Adrenal gland (tissue), 9 donors: ENCODE measurements at regions not wholly inside any gene's neighbourhood (a gene's known extent, or its start where the extent isn't known, plus 50 kb on each side); places are given as distances from the start of the nearest gene placed in this dataset.

ENCODE experiments used
- DNase-seq, 7 donors: peaks; one replicate each; pipeline ENCODE4 v3.0.0-alpha.2; 2019 to 2020
- H3K27ac ChIP-seq, 5 donors: fragments of 200-600 bp; sonication (generic) in 4 of 5; 1 replicate in 3 of 5; 2 replicates in 2 of 5; pipeline versions ENCODE4 v1.5.1 to v1.8.0; 2016 to 2020; ENCODE audit warnings: mild to moderate bottlenecking in 1 of 5
- H3K27me3 ChIP-seq: fragments of 200-600 bp; 2 replicates; pipeline ENCODE4 v1.8.0; 2021
- H3K36me3 ChIP-seq, 2 donors: fragments of 200-600 bp; replicated peaks in 1 of 2; 1 replicate in 1 of 2; 2 replicates in 1 of 2; pipeline versions ENCODE4 v1.5.1 to v1.8.0; 2018 to 2022
- H3K4me1 ChIP-seq, 2 donors: fragments of 200-600 bp; replicated peaks in 1 of 2; 1 replicate in 1 of 2; 2 replicates in 1 of 2; pipeline versions ENCODE4 v1.5.1 to v1.8.0; 2018 to 2021
- H3K4me3 ChIP-seq, 4 donors: fragments of 200-600 bp; sonication (generic) in 3 of 4; one replicate each; pipeline ENCODE4 v1.5.1; 2016 to 2018
- H3K9me3 ChIP-seq, 3 donors: fragments of 200-600 bp; sonication (generic) in 1 of 3; replicated peaks in 1 of 3; 1 replicate in 2 of 3; 2 replicates in 1 of 3; pipeline versions ENCODE4 v1.5.1 to v1.8.0; 2016 to 2021
- POLR2A ChIP-seq, 2 donors: fragments of 450-650 bp; IDR thresholded peaks; one replicate each; pipeline ENCODE4 v1.6.1; 2017; ENCODE audit warnings: antibody characterized with exemption in 2 of 2, mild to moderate bottlenecking in 2 of 2, moderate library complexity in 1 of 2
- WGBS, 4 donors: extraction: QIAGEN DNeasy Blood & Tissue Kit in 2 of 4; methylation state at CpG; one replicate each; pipeline versions ENCODE4 v1.1.5 to v1.1.7; 2013 to 2017; 5-methylcytosine and 5-hydroxymethylcytosine counted together
- intact Hi-C, 2 donors: fragments of 100-400 bp; cut with DNase I; formaldehyde crosslinking; loops; one replicate each; pipeline versions ENCODE4 v1.14.1 to v1.15.0; 2022 to 2023
- TF ChIP-seq, protein P1 (sequence below), 6 experiments: fragments of 450-650 bp in 4 of 6; fragments of 200-600 bp in 2 of 6; sonication (generic) in 1 of 6; IDR thresholded peaks; 1 replicate in 5 of 6; 2 replicates in 1 of 6; pipeline versions ENCODE4 v1.5.1 to v1.8.0; 2016 to 2021; ENCODE audit warnings: antibody characterized with exemption in 6 of 6, mild to moderate bottlenecking in 2 of 6, moderate library complexity in 1 of 6
- donor health status: healthy with polysubstance abuse.
- donor health status: Bipolar disorder and iron deficiency.
- donor health status: DM: yes; HTN: yes; CAD: no.
- donor health status: DM: no; HTN: no; CAD: no.
- donor health status: DM: no; HTN: no; CAD: no.

DNA sequence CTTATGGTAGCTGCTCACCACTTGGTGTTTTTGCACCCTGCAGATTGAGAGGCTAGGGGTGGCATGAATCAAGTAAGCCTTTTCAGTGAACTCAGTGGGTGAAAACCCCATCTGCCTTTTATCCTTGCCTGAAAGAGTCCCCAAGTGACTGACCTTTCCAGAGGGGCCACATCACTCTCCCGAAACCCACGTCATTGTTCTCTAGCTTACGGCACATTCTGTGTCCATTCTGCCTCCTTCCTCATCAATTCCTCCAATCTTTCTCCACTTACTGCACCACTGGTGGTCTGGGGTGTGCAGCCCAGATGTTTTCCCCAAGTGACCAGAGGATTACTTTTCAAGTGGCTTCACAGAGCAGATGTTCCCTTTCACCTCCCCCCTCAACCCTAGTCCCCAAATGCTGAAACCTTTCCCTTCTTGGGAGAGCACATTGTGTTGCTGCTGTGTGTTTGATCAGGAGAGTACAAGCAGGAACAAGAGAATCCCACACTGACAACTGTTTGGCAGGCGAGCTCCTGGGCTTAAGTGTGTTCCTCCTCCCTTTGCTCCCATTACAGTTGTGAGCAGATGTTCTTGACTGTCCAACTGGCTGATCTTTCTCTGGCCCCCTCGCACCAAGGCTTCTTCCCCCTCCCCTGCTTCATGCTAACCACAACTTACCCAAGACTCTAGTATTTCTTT lies 138.0 kb upstream of the IGF1 start:
- 58 to 69% (median 66%) methylated on average over 5 of the region's 5 CpGs for WGBS, 4 donors
- no peaks in the 10 kb centered on the region for H3K36me3 ChIP-seq
- H3K27ac ChIP-seq, result no peak overlapping the region
- intact Hi-C loops, result no loop called here
- TF ChIP-seq, protein P1, sequence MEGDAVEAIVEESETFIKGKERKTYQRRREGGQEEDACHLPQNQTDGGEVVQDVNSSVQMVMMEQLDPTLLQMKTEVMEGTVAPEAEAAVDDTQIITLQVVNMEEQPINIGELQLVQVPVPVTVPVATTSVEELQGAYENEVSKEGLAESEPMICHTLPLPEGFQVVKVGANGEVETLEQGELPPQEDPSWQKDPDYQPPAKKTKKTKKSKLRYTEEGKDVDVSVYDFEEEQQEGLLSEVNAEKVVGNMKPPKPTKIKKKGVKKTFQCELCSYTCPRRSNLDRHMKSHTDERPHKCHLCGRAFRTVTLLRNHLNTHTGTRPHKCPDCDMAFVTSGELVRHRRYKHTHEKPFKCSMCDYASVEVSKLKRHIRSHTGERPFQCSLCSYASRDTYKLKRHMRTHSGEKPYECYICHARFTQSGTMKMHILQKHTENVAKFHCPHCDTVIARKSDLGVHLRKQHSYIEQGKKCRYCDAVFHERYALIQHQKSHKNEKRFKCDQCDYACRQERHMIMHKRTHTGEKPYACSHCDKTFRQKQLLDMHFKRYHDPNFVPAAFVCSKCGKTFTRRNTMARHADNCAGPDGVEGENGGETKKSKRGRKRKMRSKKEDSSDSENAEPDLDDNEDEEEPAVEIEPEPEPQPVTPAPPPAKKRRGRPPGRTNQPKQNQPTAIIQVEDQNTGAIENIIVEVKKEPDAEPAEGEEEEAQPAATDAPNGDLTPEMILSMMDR (IDR thresholded peaks at IDR 0.05), result no peak
- TF ChIP-seq POLR2A (IDR thresholded peaks at IDR 0.05), result no peak
- no peak overlapping the region for H3K4me3 ChIP-seq
- DNase-seq, result no peak
- H3K9me3 ChIP-seq, result no peaks in the 10 kb centered on the region
- no peaks in the 10 kb centered on the region for H3K4me1 ChIP-seq
- no peaks in the 10 kb centered on the region for H3K27me3 ChIP-seq

GRCh38 chr12:102616692-102617091 lies 136.3 kb upstream of the IGF1 start:
- Histone ChIP-seq H3K27ac (no peak overlapping the region), H3K4me1 (no peaks in the 10 kb centered on the region), H3K4me3 (no peak overlapping the region), H3K27me3 (no peaks in the 10 kb centered on the region), H3K36me3 (no peaks in the 10 kb centered on the region), H3K9me3 (no peaks in the 10 kb centered on the region)
- intact Hi-C loops, result no loop called here
- no peak for TF ChIP-seq POLR2A (IDR thresholded peaks at IDR 0.05)
- TF ChIP-seq, protein P1 (IDR thresholded peaks at IDR 0.05), result no peak
- no peak for DNase-seq
- WGBS, 4 donors, result 59 to 77% (median 69%) methylated on average over 2 of the region's 2 CpGs

- WGBS, 4 donors, result 66 to 76% (median 70%) methylated on average over 1 of the region's 1 CpG
Measured at GRCh38 chr12:102611995-102612394, 131.6 kb upstream of the IGF1 start.

DNA sequence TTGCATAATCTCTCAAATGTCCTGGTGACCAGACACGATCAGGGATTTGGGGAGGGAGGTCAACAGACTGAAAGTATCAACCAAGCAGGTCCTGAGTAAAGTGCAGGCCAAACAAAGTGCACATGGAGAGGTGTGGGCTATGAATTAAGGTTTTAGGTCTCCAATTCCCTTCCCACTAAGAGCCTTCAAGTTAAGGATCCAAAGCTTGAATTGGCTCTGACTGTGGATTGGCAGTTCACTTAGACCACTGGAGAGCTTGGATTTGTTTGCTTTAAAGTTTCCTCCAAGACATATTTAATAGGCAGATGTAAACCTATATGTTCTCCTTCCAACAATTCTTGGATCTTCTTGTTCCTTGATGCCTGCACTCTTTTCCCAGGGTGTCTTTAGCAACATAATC lies 129.6 kb upstream of the IGF1 start:
- DNase-seq, result no peak
- no peaks in the 10 kb centered on the region for H3K4me1 ChIP-seq
- intact Hi-C loops, result no loop called here
- H3K4me3 ChIP-seq, result no peak overlapping the region
- TF ChIP-seq POLR2A (IDR thresholded peaks at IDR 0.05), result no peak
- TF ChIP-seq, protein P1 (IDR thresholded peaks at IDR 0.05), result no peak
- H3K27ac ChIP-seq, result no peak overlapping the region
- H3K36me3 ChIP-seq, result no peaks in the 10 kb centered on the region
- H3K9me3 ChIP-seq, result no peaks in the 10 kb centered on the region
- 62 to 83% (median 67%) methylated on average over 1 of the region's 1 CpG for WGBS, 4 donors
- H3K27me3 ChIP-seq, result no peaks in the 10 kb centered on the region

More at GRCh38 chr12:102611995-102612394, 131.6 kb upstream of the IGF1 start:
- Histone ChIP-seq H3K27me3 (no peaks in the 10 kb centered on the region), H3K4me1 (no peaks in the 10 kb centered on the region), H3K27ac (no peak overlapping the region), H3K4me3 (no peak overlapping the region), H3K36me3 (no peaks in the 10 kb centered on the region), H3K9me3 (no peaks in the 10 kb centered on the region)
- TF ChIP-seq, protein P1 (IDR thresholded peaks at IDR 0.05), result no peak
- no peak for TF ChIP-seq POLR2A (IDR thresholded peaks at IDR 0.05)
- no peak for DNase-seq
- intact Hi-C loops, result no loop called here
